T-helper 17 cell (primary cell): ENCODE measurements at regions not wholly inside any gene's neighbourhood (a gene's known extent, or its start where the extent isn't known, plus 50 kb on each side); places are given as distances from the start of the nearest gene placed in this dataset.
A peak's percentile ranks its signal among the peaks of the same experiment; 100 is the strongest.
"Not testable (repeated sequence)": the region's sequence is repeated elsewhere in the genome, so short reads cannot be mapped to it uniquely, and the experiment has no call there.

Experiments
- ATAC-seq: fragments of 150-1000 bp; cut with Tn5 transposase; 2 replicates; pipeline ENCODE4 v1.10.0; 2021; ENCODE audit warnings: mild to moderate bottlenecking, moderate library complexity
- DNase-seq, 3 donors: peaks; one replicate each; pipeline versions ENCODE4 v3.0.0 to v3.0.0-alpha.2; 2020 to 2021
- H3K9me3 ChIP-seq: one replicate; pipeline ENCODE4 v1.7.0; 2013; ENCODE audit warnings: low read length, mild to moderate bottlenecking; ENCODE audit not compliant: control insufficient read depth, poor library complexity, severe bottlenecking
- H3K27ac Mint-ChIP-seq: one replicate; pipeline ENCODE4 v1.8.0; 2022; ENCODE audit warnings: mild to moderate bottlenecking, moderate library complexity, mixed read lengths
- H3K27me3 Mint-ChIP-seq: one replicate; pipeline ENCODE4 v1.8.0; 2022; ENCODE audit warnings: mixed read lengths
- H3K36me3 Mint-ChIP-seq: one replicate; pipeline ENCODE4 v1.8.0; 2022; ENCODE audit warnings: low read depth, mixed read lengths
- H3K4me1 Mint-ChIP-seq: one replicate; pipeline ENCODE4 v1.8.0; 2022; ENCODE audit warnings: mild to moderate bottlenecking, mixed read lengths
- H3K4me3 Mint-ChIP-seq: one replicate; pipeline ENCODE4 v1.8.0; 2022; ENCODE audit warnings: mild to moderate bottlenecking, moderate library complexity, mixed read lengths

DNA sequence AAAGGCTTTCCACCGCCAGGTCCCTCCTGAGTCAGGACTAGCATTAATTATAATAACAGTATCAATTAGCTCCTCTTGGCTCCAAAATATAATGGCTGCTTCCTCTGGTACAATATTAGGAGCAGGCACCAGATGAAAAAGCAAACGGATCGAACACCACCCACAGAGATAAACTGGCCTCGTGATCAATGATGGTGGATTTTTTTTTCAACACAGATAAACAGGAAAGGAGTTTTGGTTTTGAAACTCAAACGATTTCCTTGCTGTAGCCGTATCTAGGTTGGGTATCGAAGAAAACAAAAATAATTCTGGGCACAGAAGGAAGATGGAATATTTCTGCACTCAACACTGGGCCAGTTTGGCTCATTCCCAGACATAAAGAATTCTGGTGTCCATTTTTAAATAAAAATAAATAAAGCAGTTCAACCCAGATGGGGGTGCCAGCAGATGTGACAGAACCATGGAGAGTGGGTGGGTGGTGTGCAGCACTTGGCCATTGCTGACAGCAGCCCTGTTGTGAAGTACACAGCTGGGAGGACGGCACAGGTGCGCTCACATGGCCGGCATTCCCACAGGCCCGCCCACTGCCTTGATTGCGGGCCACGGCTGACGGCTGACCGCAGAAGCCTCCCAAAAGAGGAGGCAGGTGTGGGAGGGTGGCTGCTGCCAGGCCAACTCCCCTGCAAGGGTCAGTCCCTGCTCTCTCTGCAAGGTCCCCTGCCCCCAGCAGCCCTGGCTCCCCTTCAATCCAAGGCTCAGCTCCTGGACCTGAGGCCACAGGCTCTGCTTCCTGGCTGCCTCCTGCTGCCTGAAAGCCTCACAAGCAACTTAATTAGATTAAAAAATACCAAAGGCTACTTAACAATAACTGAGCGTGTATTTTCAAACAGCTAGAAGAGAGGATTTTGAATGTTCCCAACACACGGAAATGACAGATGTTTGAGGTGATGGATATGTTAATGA, 351.9 kb upstream of the ID2 start:
- no peak for DNase-seq
- no peaks in the 10 kb centered on the region for H3K9me3 ChIP-seq
- Mint-ChIP-seq H3K36me3 (peaks cover 2% of the 10 kb centered on the region), H3K4me3 (peak overlapping the region; percentile 1), H3K27ac (peak overlapping the region; percentile 93), H3K4me1 (peaks cover 36% of the 10 kb centered on the region), H3K27me3 (no peaks in the 10 kb centered on the region)
- ATAC-seq: peak; percentile 61

DNA sequence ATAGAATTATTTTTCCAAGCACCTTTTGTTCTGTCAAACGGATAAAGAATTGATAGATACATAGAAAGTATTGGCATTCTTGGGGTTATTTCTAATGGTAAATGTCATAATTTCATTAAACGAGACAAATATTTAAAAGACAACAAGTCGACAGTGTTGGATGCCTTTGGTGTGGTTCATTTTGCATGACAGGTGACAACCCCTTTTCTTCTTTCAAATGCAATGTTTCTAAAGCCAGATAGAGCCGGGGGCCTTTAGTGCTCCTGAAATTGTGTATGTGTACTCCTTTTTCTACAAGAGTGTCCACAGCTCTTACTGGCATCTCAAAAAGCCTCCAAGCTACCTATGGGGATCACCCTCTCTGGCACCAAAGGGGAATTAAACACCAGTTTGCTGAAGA, 350.8 kb upstream of the ID2 start:
- Mint-ChIP-seq H3K4me3 (no peak overlapping the region), H3K4me1 (peaks cover 41% of the 10 kb centered on the region), H3K27ac (peak overlapping the region; percentile 69), H3K27me3 (no peaks in the 10 kb centered on the region), H3K36me3 (peaks cover 2% of the 10 kb centered on the region)
- no peaks in the 10 kb centered on the region for H3K9me3 ChIP-seq
- no peak for DNase-seq
- no peak for ATAC-seq

DNA sequence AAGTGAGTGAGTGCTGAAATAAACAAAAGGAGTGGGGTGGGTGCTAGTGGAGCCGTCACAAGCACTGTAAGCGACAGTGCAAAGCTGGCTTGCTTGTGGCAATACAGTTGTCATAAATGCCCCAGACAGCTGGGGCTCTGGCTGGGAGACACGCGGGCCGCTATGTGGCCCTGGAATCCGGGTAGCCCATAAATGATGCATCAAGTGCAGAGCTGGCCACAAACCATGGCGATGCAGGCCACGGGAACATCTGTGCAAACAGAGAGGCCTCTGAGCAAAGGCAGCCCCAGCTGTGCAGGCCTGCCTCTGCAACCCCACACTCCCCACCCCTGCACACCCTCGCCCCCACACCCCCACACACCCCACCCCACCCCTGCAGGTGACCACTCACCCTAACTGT, 349.2 kb upstream of the ID2 start:
- Mint-ChIP-seq H3K4me3 (no peak overlapping the region), H3K36me3 (peaks cover 3% of the 10 kb centered on the region), H3K27me3 (no peaks in the 10 kb centered on the region), H3K4me1 (peaks cover 46% of the 10 kb centered on the region), H3K27ac (no peak overlapping the region)
- ATAC-seq: no peak
- no peaks in the 10 kb centered on the region for H3K9me3 ChIP-seq
- no peak for DNase-seq

DNA sequence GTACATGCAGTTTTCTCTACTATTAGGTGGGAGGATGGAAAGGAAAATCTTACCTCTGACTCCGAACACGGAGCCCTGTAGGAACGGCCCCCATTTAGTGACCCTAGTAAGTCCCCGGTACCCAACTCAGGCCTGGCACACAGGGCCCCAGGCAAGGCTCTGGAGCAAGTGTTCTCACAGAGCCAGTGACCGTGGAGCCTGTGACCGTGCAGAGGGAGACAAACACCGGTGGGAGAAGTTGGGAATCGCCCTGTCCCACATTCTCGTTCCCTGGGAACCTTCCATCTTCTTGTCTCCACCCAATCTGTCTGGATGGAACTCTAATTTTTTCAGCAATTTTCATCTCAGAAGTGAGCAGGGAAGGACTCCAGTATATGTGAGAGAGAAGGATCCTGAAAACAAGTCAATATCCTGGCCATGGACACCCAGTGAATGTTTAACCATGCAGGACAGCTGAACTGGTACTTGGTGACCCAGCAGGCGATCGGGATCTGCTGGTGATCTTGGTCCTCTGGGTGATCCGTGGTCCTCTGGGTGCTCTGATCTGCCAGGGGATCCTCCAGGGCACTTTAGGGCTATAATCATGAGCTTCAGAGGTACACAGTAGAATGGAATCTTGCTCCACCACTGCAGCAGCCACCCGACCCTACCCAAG, 348.6 kb upstream of the ID2 start:
- H3K27me3 Mint-ChIP-seq: no peaks in the 10 kb centered on the region
- H3K4me3 Mint-ChIP-seq: no peak overlapping the region
- ATAC-seq: no peak
- H3K27ac Mint-ChIP-seq: peak overlapping the region; percentile 67
- DNase-seq: no peak
- H3K4me1 Mint-ChIP-seq: peaks cover 50% of the 10 kb centered on the region
- H3K36me3 Mint-ChIP-seq: peaks cover 3% of the 10 kb centered on the region
- no peaks in the 10 kb centered on the region for H3K9me3 ChIP-seq

DNA sequence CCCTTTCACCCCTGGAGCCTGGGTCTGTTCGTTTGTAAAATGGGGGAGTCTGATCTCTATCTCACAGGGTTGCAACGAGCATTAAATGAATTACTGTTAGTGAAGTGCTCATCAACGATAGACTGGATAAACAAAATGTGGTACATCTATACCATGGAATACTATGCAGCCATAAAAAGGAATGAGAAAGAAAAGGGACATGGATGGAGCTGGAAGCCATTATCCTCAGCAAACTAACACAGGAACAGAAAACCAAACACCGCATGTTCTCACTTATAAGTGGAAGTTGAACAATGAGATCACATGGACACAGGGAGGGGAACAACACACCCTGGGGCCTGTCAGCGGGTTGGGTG, 348.0 kb upstream of the ID2 start:
- H3K27me3 Mint-ChIP-seq, H3K36me3 Mint-ChIP-seq, H3K27ac Mint-ChIP-seq, H3K9me3 ChIP-seq, H3K4me3 Mint-ChIP-seq, DNase-seq, ATAC-seq: not testable (repeated sequence)
- peaks cover 46% of the 10 kb centered on the region for H3K4me1 Mint-ChIP-seq

DNA sequence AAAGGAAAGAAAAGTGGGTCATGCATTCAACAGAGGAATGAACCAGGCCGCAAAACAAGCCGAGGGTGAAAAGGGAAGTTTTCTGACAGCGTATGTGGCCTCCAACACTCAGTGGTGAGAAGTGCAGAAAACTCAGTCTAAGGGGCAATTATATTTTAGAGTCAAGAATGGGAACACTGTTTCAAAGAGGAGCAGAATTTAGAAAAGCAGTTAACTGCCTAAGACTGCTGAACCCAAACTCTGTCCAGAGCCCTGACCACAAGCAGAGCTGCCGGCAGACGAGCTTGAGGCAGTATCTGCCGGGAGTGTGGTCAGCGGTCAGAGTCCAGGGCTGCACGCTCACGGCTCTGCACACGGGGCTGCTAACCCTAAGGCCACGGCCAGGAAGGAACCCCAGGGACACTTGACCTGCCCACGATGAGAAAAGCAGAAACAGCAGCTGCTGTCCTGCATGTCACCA, 347.0 kb upstream of the ID2 start:
- no peaks in the 10 kb centered on the region for H3K9me3 ChIP-seq
- Mint-ChIP-seq H3K36me3 (peaks cover 3% of the 10 kb centered on the region), H3K27ac (peak overlapping the region; percentile 93), H3K4me1 (peaks cover 36% of the 10 kb centered on the region), H3K4me3 (peak overlapping the region; percentile 67), H3K27me3 (no peaks in the 10 kb centered on the region)
- peak; percentile 65 for ATAC-seq
- DNase-seq: no peak

DNA sequence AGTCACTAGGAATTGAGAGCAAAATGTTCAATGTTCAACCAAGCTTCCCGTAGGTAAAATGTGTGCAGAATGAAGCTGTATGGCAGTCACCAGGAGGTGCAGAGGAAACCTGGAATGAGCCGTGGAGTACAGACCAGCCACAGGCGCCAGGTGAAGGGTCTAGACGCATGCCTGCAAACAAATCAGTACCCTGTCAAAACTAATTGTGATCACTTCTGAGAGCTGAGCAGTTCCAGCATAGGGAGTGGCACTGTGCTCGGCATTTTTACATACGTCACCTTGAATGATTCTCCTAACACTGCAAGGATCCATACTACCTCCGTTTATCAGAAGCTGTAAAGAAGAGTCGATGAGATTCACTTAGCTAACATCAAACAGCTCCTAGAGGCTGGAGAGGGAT, 346.1 kb upstream of the ID2 start:
- peaks cover 32% of the 10 kb centered on the region for H3K4me1 Mint-ChIP-seq
- H3K27ac Mint-ChIP-seq: peak overlapping the region; percentile 93
- no peaks in the 10 kb centered on the region for H3K27me3 Mint-ChIP-seq
- H3K36me3 Mint-ChIP-seq: peaks cover 3% of the 10 kb centered on the region
- DNase-seq: no peak
- no peak for ATAC-seq
- no peak overlapping the region for H3K4me3 Mint-ChIP-seq
- no peaks in the 10 kb centered on the region for H3K9me3 ChIP-seq

DNA sequence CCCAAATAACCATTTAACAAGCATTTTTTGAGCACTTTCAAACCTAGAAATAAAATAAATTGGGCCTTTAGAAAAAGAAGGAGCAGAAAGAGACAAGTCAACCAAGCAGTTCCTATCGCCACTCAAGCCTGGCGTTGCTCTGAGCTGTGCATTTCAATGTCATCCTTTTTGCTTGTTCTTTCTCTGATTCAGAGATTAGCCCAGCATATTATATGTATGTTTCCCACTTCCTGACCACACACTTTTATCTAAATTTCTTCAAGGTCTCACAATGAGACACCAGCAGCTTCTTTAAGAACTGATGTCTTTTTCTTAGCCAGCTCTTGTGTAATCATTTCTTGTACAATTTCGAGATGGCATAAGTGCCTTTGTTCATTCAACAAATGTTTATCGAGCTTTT, 344.5 kb upstream of the ID2 start:
- Mint-ChIP-seq H3K27me3 (no peaks in the 10 kb centered on the region), H3K36me3 (peaks cover 3% of the 10 kb centered on the region), H3K4me1 (peaks cover 27% of the 10 kb centered on the region), H3K4me3 (peak overlapping the region; percentile 77), H3K27ac (peak overlapping the region; percentile 92)
- no peak for DNase-seq
- peak; percentile 93 for ATAC-seq
- no peaks in the 10 kb centered on the region for H3K9me3 ChIP-seq

DNA sequence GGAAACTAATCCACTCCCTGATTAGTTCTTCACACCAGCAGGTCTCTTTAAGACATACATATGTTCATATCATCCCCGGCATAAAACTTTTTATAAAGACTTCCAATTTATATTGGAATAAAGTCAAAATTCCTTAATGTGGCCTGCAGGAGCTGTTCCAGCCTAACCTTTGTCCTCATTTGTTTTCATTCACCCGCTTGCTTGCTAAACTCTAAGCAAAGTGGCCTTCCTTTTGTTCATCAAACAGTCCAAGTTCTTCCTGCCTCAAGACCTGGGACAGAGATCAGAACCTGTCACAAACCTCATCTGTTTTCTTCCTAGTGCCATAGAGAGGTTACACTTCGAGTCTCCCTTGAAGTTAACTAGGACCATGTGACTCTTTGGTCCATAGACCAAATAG, 339.4 kb upstream of the ID2 start:
- Mint-ChIP-seq H3K36me3 (peaks cover 2% of the 10 kb centered on the region), H3K27ac (peak overlapping the region; percentile 73), H3K27me3 (no peaks in the 10 kb centered on the region), H3K4me1 (peaks cover 6% of the 10 kb centered on the region), H3K4me3 (no peak overlapping the region)
- no peak for ATAC-seq
- DNase-seq: no peak
- H3K9me3 ChIP-seq: no peaks in the 10 kb centered on the region

DNA sequence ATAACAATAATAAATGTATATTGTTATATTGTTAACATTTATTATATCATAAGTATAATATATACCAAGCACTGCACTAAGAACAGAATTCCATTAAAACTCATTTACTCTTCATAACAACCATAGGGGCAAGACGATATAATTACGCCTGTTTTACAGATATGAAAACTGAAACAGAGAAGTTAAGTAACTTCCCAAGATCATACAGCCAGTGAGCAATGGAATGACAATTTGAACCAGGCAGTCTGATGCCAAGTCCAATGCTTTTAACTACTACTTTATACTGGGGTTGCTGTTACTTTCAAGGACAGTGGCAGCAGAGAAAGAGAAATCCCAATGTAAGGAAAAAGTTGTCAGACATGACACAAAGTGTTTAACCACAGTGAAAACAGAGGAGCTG, 338.8 kb upstream of the ID2 start:
- no peak for DNase-seq
- no peaks in the 10 kb centered on the region for H3K27me3 Mint-ChIP-seq
- ATAC-seq: no peak
- H3K27ac Mint-ChIP-seq: peak overlapping the region; percentile 73
- H3K4me3 Mint-ChIP-seq: no peak overlapping the region
- H3K9me3 ChIP-seq: no peaks in the 10 kb centered on the region
- no peaks in the 10 kb centered on the region for H3K4me1 Mint-ChIP-seq
- no peaks in the 10 kb centered on the region for H3K36me3 Mint-ChIP-seq

DNA sequence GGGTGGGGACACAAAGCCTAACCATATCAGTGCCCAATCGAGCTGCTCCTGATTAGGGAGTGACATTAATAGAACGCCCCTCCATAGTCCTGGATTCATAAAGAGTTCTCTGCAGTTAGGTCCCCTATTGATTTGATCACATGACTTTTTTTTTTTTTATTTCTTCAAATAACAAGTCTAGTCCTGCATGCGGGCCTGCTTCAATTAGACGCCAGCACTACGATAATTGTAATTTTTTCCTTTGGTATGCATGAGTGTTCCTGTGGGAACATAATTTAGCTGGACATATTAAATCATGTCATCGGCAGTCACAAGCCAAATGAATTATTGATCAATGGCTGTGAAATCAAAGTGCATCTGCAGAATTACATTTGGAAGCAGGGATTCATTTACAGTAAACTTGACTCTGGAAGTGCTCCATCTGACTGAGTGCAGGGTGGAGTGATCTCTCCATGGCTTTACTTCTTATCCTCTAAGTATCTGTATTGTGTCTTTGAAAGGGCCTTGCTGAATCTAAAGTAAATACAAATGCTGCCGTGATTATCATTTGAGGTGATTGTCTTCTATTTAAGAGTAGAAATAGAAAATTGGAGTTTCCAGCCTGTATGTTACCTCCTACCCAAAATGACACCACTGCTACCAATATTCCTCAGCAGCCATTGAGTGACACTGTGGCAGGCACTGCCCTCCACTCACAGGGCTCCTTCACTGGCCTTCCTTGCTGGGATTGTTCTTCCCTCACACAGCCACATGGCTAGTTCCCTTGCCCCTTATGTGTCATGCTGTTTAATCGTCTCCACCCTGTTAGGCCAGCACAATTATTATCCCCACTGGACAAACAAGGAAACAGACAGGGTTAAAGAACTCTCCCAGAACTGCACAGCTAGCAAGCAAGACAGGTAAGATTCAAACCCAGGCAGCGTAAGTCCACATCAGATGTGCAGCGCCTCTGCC, 337.4 kb upstream of the ID2 start:
- DNase-seq (no peak), ATAC-seq (no peak)
- H3K27ac Mint-ChIP-seq: no peak overlapping the region
- H3K36me3 Mint-ChIP-seq: no peaks in the 10 kb centered on the region
- no peaks in the 10 kb centered on the region for H3K4me1 Mint-ChIP-seq
- H3K4me3 Mint-ChIP-seq: no peak overlapping the region
- H3K9me3 ChIP-seq: no peaks in the 10 kb centered on the region
- H3K27me3 Mint-ChIP-seq: no peaks in the 10 kb centered on the region

DNA sequence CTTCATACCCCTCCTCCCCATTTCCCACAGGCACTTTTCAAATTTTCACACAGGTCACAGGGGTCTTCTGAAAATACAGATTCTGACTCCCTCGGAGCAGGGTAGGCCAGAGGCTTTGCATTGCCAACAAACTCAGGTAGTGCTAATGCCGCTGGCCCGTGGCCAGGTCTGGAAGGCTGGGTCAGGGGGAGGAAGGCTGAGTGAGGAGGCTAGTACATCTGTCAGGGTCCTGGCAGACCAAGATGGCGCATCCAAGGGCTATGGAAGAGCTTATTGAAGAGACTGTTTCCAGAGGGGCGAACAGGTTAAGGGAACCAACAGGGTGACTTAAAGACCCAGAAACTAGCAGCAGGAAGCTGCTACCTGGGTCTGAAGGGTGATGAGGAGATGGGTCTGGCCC, 336.7 kb upstream of the ID2 start:
- Mint-ChIP-seq H3K4me3 (no peak overlapping the region), H3K27me3 (no peaks in the 10 kb centered on the region), H3K36me3 (no peaks in the 10 kb centered on the region), H3K4me1 (no peaks in the 10 kb centered on the region), H3K27ac (no peak overlapping the region)
- no peak for ATAC-seq
- no peak for DNase-seq
- no peaks in the 10 kb centered on the region for H3K9me3 ChIP-seq

DNA sequence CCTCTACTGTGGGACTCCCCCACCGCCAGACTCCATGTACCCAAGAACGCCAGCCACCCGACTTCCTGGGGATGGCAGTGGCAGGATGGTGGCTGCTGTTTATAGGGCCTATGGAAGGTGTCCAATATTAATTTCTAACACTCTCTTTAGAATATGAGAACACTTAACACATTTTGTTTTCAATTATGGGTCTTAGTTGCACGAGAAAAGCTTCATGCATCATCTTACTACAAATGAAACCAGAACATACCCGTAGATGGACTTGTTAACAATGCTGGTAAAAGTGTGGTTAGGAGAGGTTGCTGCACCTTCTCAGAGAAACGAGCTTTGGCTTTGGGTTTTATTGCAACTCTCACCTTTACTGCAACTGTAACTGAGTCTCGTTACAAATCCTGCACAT, 335.6 kb upstream of the ID2 start:
- ATAC-seq: no peak
- H3K4me1 Mint-ChIP-seq: peaks cover 4% of the 10 kb centered on the region
- H3K4me3 Mint-ChIP-seq: no peak overlapping the region
- H3K9me3 ChIP-seq: no peaks in the 10 kb centered on the region
- no peaks in the 10 kb centered on the region for H3K36me3 Mint-ChIP-seq
- H3K27ac Mint-ChIP-seq: no peak overlapping the region
- DNase-seq: no peak
- no peaks in the 10 kb centered on the region for H3K27me3 Mint-ChIP-seq
